Heart right ventricle (tissue), 16 donors: ENCODE measurements at regions not wholly inside any gene's neighbourhood (a gene's known extent, or its start where the extent isn't known, plus 50 kb on each side); places are given as distances from the start of the nearest gene placed in this dataset.

Experiments
- ATAC-seq, 8 donors: fragments of 200-7000 bp; cut with Tn5 transposase; one replicate each; pipeline ENCODE4 v1.9.1; 2020; ENCODE audit warnings: mild to moderate bottlenecking in 8 of 8, moderate library complexity in 8 of 8, moderate number of reproducible peaks in 1 of 8
- DNase-seq, 2 donors: peaks; one replicate each; pipeline ENCODE4 v3.0.0-alpha.2; 2020
- H3K27ac ChIP-seq, 10 donors: fragments of 200-600 bp; sonication (generic) in 2 of 10; one replicate each; pipeline versions ENCODE4 v1.5.0 to v1.8.0; 2020 to 2022; ENCODE audit warnings: mild to moderate bottlenecking in 3 of 10
- H3K27me3 ChIP-seq, 7 donors: fragments of 200-600 bp; one replicate each; pipeline ENCODE4 v1.8.0; 2021 to 2022; ENCODE audit warnings: mild to moderate bottlenecking in 2 of 7
- H3K36me3 ChIP-seq, 9 donors: fragments of 200-600 bp; sonication (generic) in 1 of 9; one replicate each; pipeline versions ENCODE4 v1.5.0 to v1.8.0; 2020 to 2022; ENCODE audit warnings: mild to moderate bottlenecking in 2 of 9
- H3K4me1 ChIP-seq, 9 donors: fragments of 200-600 bp; sonication (generic) in 1 of 9; one replicate each; pipeline versions ENCODE4 v1.5.0 to v1.8.0; 2020 to 2022; ENCODE audit warnings: mild to moderate bottlenecking in 4 of 9
- H3K4me3 ChIP-seq, 10 donors: fragments of 200-600 bp; sonication (generic) in 2 of 10; one replicate each; pipeline versions ENCODE4 v1.5.0 to v1.8.0; 2020 to 2022; ENCODE audit warnings: mild to moderate bottlenecking in 7 of 10, moderate library complexity in 2 of 10
- H3K9me3 ChIP-seq, 11 donors: fragments of 200-600 bp in 10 of 11; sonication (generic) in 2 of 11; one replicate each; pipeline versions ENCODE4 v1.5.0 to v1.8.0; 2013 to 2022; ENCODE audit warnings: mild to moderate bottlenecking in 2 of 11, control low read depth in 1 of 11, moderate library complexity in 1 of 11
- WGBS, 2 donors: extraction: QIAGEN DNeasy Blood & Tissue Kit; methylation state at CpG; one replicate each; pipeline ENCODE4 v1.1.7; 2013; ENCODE audit warnings: inconsistent platforms in 1 of 2; 5-methylcytosine and 5-hydroxymethylcytosine counted together
- intact Hi-C, 10 donors: fragments of 100-400 bp; cut with DNase I; formaldehyde crosslinking; loops; one replicate each; pipeline versions ENCODE4 v1.11.1 to v1.14.2; 2022
- TF ChIP-seq, protein P1 (sequence below), 9 donors: fragments of 200-600 bp; sonication (generic) in 2 of 9; IDR thresholded peaks; one replicate each; pipeline versions ENCODE4 v1.5.0 to v1.8.0; 2021 to 2022; ENCODE audit warnings: antibody characterized with exemption in 9 of 9, mild to moderate bottlenecking in 5 of 9, moderate library complexity in 1 of 9
- donor health status: Arrhythmogenic right ventricular cardiomyopathy.
- donor health status: ischemic (EF 13 %, LVEDD 7.1; RV severe dilation, severe dysfunction).
- donor health status: healthy with polysubstance abuse.
- donor health status: DM: no; HTN: yes; CAD: no.
- donor health status: DM: no; HTN: no; CAD: no.
- donor health status: ischemic (EF 25% LVEDD 6.9; RV normal size, moderate dysfunction).
- donor health status: ischemic (EF 25% LVEDD 5.7; RV mildly dilated, moderate dysfunction).
- donor health status: healthy.
- donor health status: DM: yes; HTN: yes; CAD: no.
- donor health status: Ischemic cardiomyopathy.
- donor health status: ischemic (EF 35%, LVEDD 5.7; RV mildly dilated, moderate dysfunction).
- donor health status: nonischemic (EF 11% LVEDD 7.7; RV severe dilation, severe dysfunction).
- donor health status: DM: yes; HTN: yes; CAD: no.
- donor health status: PGD.
- donor health status: ischemic (EF 29% LVEDD 5.4; RV normal size, mild dysfunction).
- donor health status: nonischemic (EF 23%, LVEDD 6.1; RV moderate dilation, normal function).

DNA sequence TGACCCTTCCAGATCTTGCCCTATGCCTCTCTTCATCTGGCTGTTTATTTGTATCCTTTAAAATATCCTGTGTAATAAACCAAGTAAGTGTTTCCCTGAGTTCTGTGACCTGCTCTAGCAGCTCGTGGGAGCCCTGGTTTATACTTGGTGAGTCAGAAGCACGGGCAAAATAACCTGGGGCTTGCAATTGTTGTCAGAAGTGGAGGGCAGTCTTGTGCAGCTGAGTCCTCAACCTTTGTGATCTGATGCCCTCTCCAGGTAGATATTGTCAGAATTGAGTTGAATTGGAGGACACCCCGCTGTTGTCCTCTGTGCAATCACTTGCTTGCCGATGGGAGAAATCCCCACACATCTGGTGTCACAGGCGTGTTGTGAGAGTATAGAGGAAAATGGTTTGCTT is 62.5 kb upstream of the PRICKLE1 start:
- ATAC-seq (no peak), DNase-seq (no peak)
- intact Hi-C loops, result no loop called here
- Histone ChIP-seq H3K27me3 (no peaks in the 10 kb centered on the region), H3K4me1 (no peaks in the 10 kb centered on the region), H3K27ac (no peak overlapping the region), H3K4me3 (no peak overlapping the region), H3K9me3 (peaks cover 0 to 4% (median 0%) of the 10 kb centered on the region in 11 donors), H3K36me3 (no peaks in the 10 kb centered on the region)
- TF ChIP-seq, protein P1, sequence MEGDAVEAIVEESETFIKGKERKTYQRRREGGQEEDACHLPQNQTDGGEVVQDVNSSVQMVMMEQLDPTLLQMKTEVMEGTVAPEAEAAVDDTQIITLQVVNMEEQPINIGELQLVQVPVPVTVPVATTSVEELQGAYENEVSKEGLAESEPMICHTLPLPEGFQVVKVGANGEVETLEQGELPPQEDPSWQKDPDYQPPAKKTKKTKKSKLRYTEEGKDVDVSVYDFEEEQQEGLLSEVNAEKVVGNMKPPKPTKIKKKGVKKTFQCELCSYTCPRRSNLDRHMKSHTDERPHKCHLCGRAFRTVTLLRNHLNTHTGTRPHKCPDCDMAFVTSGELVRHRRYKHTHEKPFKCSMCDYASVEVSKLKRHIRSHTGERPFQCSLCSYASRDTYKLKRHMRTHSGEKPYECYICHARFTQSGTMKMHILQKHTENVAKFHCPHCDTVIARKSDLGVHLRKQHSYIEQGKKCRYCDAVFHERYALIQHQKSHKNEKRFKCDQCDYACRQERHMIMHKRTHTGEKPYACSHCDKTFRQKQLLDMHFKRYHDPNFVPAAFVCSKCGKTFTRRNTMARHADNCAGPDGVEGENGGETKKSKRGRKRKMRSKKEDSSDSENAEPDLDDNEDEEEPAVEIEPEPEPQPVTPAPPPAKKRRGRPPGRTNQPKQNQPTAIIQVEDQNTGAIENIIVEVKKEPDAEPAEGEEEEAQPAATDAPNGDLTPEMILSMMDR (IDR thresholded peaks at IDR 0.05), result no peak
- WGBS, 2 donors, result 73 to 80% methylated on average over 5 of the region's 5 CpGs

DNA sequence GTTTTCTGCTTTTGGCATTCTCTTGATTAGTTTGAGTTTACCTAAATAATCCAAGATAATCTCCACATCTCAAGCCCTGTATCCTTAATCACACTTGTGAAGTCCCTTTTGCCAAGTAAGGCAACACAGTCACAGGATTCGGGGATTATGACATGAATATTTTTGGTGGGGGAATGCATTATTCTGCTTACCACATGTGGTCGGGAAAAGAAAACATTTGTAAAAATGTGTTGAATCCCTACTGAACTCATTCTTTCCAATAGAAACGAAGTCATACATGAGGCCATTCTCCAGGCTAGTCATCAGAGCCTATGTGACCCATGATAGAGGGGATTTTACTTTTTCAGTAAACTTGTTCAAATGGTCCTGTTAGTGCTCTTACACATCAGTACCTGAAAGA is 58.5 kb upstream of the PRICKLE1 start:
- intact Hi-C loops, result no loop called here
- ATAC-seq, result no peak
- WGBS, 2 donors, result 65 to 88% methylated on average over 3 of the region's 3 CpGs
- Histone ChIP-seq H3K27me3 (no peaks in the 10 kb centered on the region), H3K9me3 (peaks cover 0 to 4% (median 0%) of the 10 kb centered on the region in 11 donors), H3K4me3 (no peak overlapping the region), H3K36me3 (no peaks in the 10 kb centered on the region), H3K27ac (no peak overlapping the region), H3K4me1 (no peaks in the 10 kb centered on the region)
- TF ChIP-seq, protein P1 (IDR thresholded peaks at IDR 0.05), result no peak
- no peak for DNase-seq

GRCh38 chr12:42643881-42644579 is 54.5 kb upstream of the PRICKLE1 start:
- Histone ChIP-seq H3K9me3 (peaks cover 0 to 4% (median 0%) of the 10 kb centered on the region in 11 donors), H3K4me1 (no peaks in the 10 kb centered on the region), H3K36me3 (no peaks in the 10 kb centered on the region), H3K4me3 (no peak overlapping the region), H3K27ac (no peak overlapping the region), H3K27me3 (no peaks in the 10 kb centered on the region)
- intact Hi-C loops, result no loop called here
- WGBS, 2 donors, result 83 to 92% methylated on average over 6 of the region's 6 CpGs
- ATAC-seq (no peak), DNase-seq (no peak)
- TF ChIP-seq, protein P1 (IDR thresholded peaks at IDR 0.05), result no peak

- no peak overlapping the region for H3K27ac ChIP-seq
- ATAC-seq, result no peak
- no peaks in the 10 kb centered on the region for H3K27me3 ChIP-seq
- intact Hi-C loops, result no loop called here
- H3K36me3 ChIP-seq, result no peaks in the 10 kb centered on the region
- no peak for DNase-seq
- WGBS, 2 donors, result 43 to 52% methylated on average over 1 of the region's 1 CpG
- no peak overlapping the region for H3K4me3 ChIP-seq
- no peaks in the 10 kb centered on the region for H3K9me3 ChIP-seq
- TF ChIP-seq, protein P1 (IDR thresholded peaks at IDR 0.05), result no peak
- H3K4me1 ChIP-seq, result no peaks in the 10 kb centered on the region
Measured at GRCh38 chr12:42641221-42641885, 51.8 kb upstream of the PRICKLE1 start.
